H1 (cell line): ENCODE measurements at regions not wholly inside any gene's neighbourhood (a gene's known extent, or its start where the extent isn't known, plus 50 kb on each side); places are given as distances from the start of the nearest gene placed in this dataset.

Experiments
- CTCF ChIA-PET: fragments of 300-600 bp; sonication (Branson Sonifier 250); formaldehyde crosslinking; loops from one replicate; lab custom pipeline; 2021; ENCODE audit not compliant: partially characterized antibody; lab: Charles Lee
- POLR2A ChIA-PET: fragments of 300-600 bp; sonication (Branson Sonifier 250); formaldehyde crosslinking; loops from one replicate; lab custom pipeline; 2021; ENCODE audit warnings: inconsistent platforms; ENCODE audit not compliant: partially characterized antibody; lab: Charles Lee
- DNase-seq, 2 experiments: peaks; one replicate each; pipeline versions ENCODE4 v3.0.0 to v3.0.0-alpha.2; 2010 to 2022; ENCODE audit warnings: low spot score in 2 of 2, low read depth in 1 of 2, mixed read lengths in 1 of 2
- FAIRE-seq: peaks from 2 replicates; lab custom pipeline; 2011; peaks lifted over from hg19 to GRCh38; lab: Jason Lieb, UNC
- H2AFZ ChIP-seq: 2 replicates; pipeline ENCODE4 v1.8.1; 2012; ENCODE audit warnings: low read length, inconsistent platforms
- H2AK5ac ChIP-seq: 2 replicates; pipeline ENCODE4 v1.6.1; 2013; ENCODE audit warnings: low read depth, low read length
- H2BK120ac ChIP-seq: replicated peaks from 2 replicates; pipeline ENCODE3; 2013; ENCODE audit warnings: low read depth, low read length, inconsistent platforms
- H2BK12ac ChIP-seq: 2 replicates; pipeline ENCODE4 v1.6.1; 2013; ENCODE audit warnings: low read depth, low read length
- H2BK15ac ChIP-seq: 2 replicates; pipeline ENCODE4 v1.6.1; 2013; ENCODE audit warnings: low read length
- H2BK20ac ChIP-seq: 2 replicates; pipeline ENCODE4 v1.6.1; 2013; ENCODE audit warnings: low read length
- H2BK5ac ChIP-seq: 2 replicates; pipeline ENCODE4 v1.6.1; 2013; ENCODE audit warnings: low read depth, low read length
- H3K14ac ChIP-seq: 2 replicates; pipeline ENCODE4 v1.6.1; 2013; ENCODE audit warnings: inconsistent platforms; ENCODE audit not compliant: insufficient read length
- H3K18ac ChIP-seq: 2 replicates; pipeline ENCODE4 v1.6.1; 2013; ENCODE audit warnings: low read length; ENCODE audit errors: extremely low read depth
- H3K23ac ChIP-seq: 2 replicates; pipeline ENCODE4 v1.6.1; 2013; ENCODE audit warnings: inconsistent platforms; ENCODE audit not compliant: insufficient read length
- H3K23me2 ChIP-seq: 2 replicates; pipeline ENCODE4 v1.6.1; 2013; ENCODE audit warnings: low read depth, low read length
- H3K27ac ChIP-seq: 2 replicates; pipeline ENCODE4 v1.6.1; 2011; ENCODE audit warnings: low read depth, low read length, inconsistent platforms
- H3K27me3 ChIP-seq, 4 experiments: replicated peaks in 1 of 4; 1 replicate in 1 of 4; 2 replicates in 3 of 4; pipeline versions ENCODE4 v1.6.1 to v1.8.1; 2011 to 2013; ENCODE audit warnings: low read length in 3 of 4, mild to moderate bottlenecking in 3 of 4, inconsistent platforms in 2 of 4, mixed read lengths in 2 of 4, moderate library complexity in 1 of 4; ENCODE audit not compliant: control insufficient read depth in 3 of 4, insufficient read depth in 3 of 4; ENCODE audit errors: extremely low read depth in 1 of 4
- H3K36me3 ChIP-seq, 4 experiments: 2 replicates each; pipeline versions ENCODE4 v1.6.1 to v1.8.1; 2011 to 2013; ENCODE audit warnings: mild to moderate bottlenecking in 4 of 4, low read length in 3 of 4, moderate library complexity in 2 of 4, control low read depth in 1 of 4, inconsistent platforms in 1 of 4; ENCODE audit not compliant: insufficient read depth in 4 of 4, control insufficient read depth in 2 of 4
- H3K4ac ChIP-seq: replicated peaks from 2 replicates; pipeline ENCODE3; 2013; ENCODE audit warnings: low read length, low read depth, mixed read lengths, inconsistent platforms; ENCODE audit not compliant: insufficient read length
- H3K4me1 ChIP-seq, 4 experiments: replicated peaks in 1 of 4; 1 replicate in 1 of 4; 2 replicates in 3 of 4; pipeline versions ENCODE4 v1.6.1 to v1.8.1; 2011 to 2013; ENCODE audit warnings: low read length in 3 of 4, inconsistent platforms in 2 of 4, mixed read lengths in 1 of 4; ENCODE audit not compliant: insufficient read depth in 4 of 4, control insufficient read depth in 3 of 4
- H3K4me2 ChIP-seq, 2 experiments: 2 replicates each; pipeline versions ENCODE4 v1.6.1 to v1.8.1; 2011 to 2013; ENCODE audit warnings: low read depth in 2 of 2, low read length in 2 of 2, control low read depth in 1 of 2, inconsistent platforms in 1 of 2, mild to moderate bottlenecking in 1 of 2; ENCODE audit not compliant: insufficient read depth in 1 of 2
- H3K4me3 ChIP-seq, 4 experiments: fragments of 200-600, 300-600 bp in 1 of 4; sonication (generic), shearing (Covaris generic), sonication (Bioruptor Twin) in 1 of 4; 2 replicates each; pipeline versions ENCODE4 v1.5.1 to v1.8.1; 2011 to 2016; ENCODE audit warnings: low read length in 4 of 4, low read depth in 3 of 4, control low read depth in 2 of 4, inconsistent platforms in 2 of 4, mild to moderate bottlenecking in 2 of 4, mixed read lengths in 1 of 4, moderate library complexity in 1 of 4; ENCODE audit not compliant: insufficient read depth in 2 of 4; ENCODE audit errors: extremely low read depth in 1 of 4
- H3K56ac ChIP-seq: replicated peaks from 2 replicates; pipeline ENCODE3; 2013; ENCODE audit warnings: low read depth, mild to moderate bottlenecking, mixed read lengths, low read length, inconsistent platforms; ENCODE audit not compliant: insufficient read length
- H3K79me1 ChIP-seq: 2 replicates; pipeline ENCODE4 v1.6.1; 2013; ENCODE audit warnings: low read depth, low read length, control low read depth
- H3K79me2 ChIP-seq, 2 experiments: 2 replicates each; pipeline versions ENCODE4 v1.6.1 to v1.8.1; 2012 to 2013; ENCODE audit warnings: low read length in 2 of 2, mild to moderate bottlenecking in 2 of 2, inconsistent platforms in 1 of 2; ENCODE audit not compliant: insufficient read depth in 2 of 2, control insufficient read depth in 1 of 2
- H3K9ac ChIP-seq, 4 experiments: replicated peaks in 1 of 4; 1 replicate in 1 of 4; 2 replicates in 3 of 4; pipeline versions ENCODE4 v1.6.1 to v1.8.1; 2011 to 2013; ENCODE audit warnings: low read depth in 3 of 4, low read length in 3 of 4, control low read depth in 2 of 4, mild to moderate bottlenecking in 2 of 4, moderate library complexity in 2 of 4, inconsistent platforms in 1 of 4; ENCODE audit errors: extremely low read depth in 1 of 4
- H3K9me3 ChIP-seq, 2 experiments: 2 replicates each; pipeline versions ENCODE4 v1.6.1 to v1.8.1; 2012 to 2013; ENCODE audit warnings: mild to moderate bottlenecking in 2 of 2, moderate library complexity in 2 of 2, control low read depth in 1 of 2, inconsistent platforms in 1 of 2, low read depth in 1 of 2, low read length in 1 of 2, mixed read lengths in 1 of 2; ENCODE audit not compliant: insufficient read depth in 2 of 2
- H4K20me1 ChIP-seq, 2 experiments: replicated peaks in 1 of 2; 2 replicates each; pipeline versions ENCODE3 to v1.8.1; 2011 to 2013; ENCODE audit warnings: inconsistent platforms in 2 of 2, low read length in 2 of 2, mild to moderate bottlenecking in 1 of 2; ENCODE audit not compliant: insufficient read depth in 2 of 2, control insufficient read depth in 1 of 2
- H4K5ac ChIP-seq: 2 replicates; pipeline ENCODE4 v1.6.1; 2013; ENCODE audit warnings: low read length, low read depth, mixed read lengths, inconsistent platforms; ENCODE audit not compliant: insufficient read length
- H4K8ac ChIP-seq: 2 replicates; pipeline ENCODE4 v1.8.0; 2013; ENCODE audit warnings: mild to moderate bottlenecking, moderate library complexity, low read length, inconsistent platforms; ENCODE audit not compliant: insufficient read depth; ENCODE audit errors: extremely low read depth
- H4K91ac ChIP-seq: replicated peaks from 2 replicates; pipeline ENCODE3; 2013; ENCODE audit warnings: low read length, mixed read lengths, inconsistent platforms; ENCODE audit not compliant: insufficient read length
- SP4 ChIP-seq: IDR thresholded peaks from 2 replicates; pipeline ENCODE4 v1.6.1; 2012; ENCODE audit warnings: low read length, inconsistent platforms
- WGBS, 2 experiments: shearing (Covaris generic) in 1 of 2; methylation state at CpG; one replicate each; pipeline versions ENCODE4 v1.1.6 to v1.1.7; 2013 to 2015; ENCODE audit warnings: low lambda C conversion rate in 2 of 2, mixed read lengths in 2 of 2, inconsistent platforms in 1 of 2, low coverage in 1 of 2, missing lambda C conversion rate in 1 of 2; ENCODE audit not compliant: insufficient replicate concordance in 2 of 2, insufficient coverage in 1 of 2, insufficient read length in 1 of 2; ENCODE audit errors: extremely low coverage in 1 of 2, missing lambda C conversion rate in 1 of 2; 5-methylcytosine and 5-hydroxymethylcytosine counted together

DNA sequence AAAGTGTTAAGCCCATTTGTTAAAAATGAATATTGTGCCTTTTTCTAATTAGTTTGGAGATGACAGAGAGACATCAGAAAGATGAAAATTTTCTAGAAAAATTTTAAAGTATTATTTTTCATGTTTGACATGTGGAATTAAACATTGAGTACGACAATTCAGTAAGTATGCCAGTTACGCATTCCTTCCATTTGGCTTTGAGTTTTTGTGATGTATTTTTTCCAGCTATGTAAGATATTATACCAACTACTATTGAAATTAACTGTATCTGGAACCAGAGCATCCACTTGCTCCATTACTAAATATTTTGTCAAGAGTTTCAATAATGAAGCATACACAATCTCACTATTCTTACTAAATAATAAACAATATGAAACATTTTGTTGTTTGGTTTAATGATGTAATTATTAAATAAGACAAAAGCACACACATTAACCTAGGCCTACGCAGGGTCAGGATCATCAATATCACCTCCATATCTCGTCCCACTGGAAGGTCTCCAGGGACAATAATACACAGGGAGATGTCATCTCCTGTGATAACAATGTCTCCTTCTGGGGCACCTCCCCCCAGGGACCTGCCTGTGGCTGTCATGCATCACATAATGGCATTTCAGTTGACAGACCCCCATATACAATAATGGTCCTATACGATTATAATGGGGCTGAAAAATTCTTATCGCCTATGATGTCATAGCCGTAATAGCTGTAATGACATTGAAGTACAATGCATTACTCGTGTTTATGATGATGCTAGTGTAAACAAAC is 274.1 kb downstream of the REEP3 start:
- H3K14ac ChIP-seq: no peak overlapping the region
- POLR2A ChIA-PET: no interaction called here
- H3K9ac ChIP-seq: no peak overlapping the region
- no peak overlapping the region for H3K18ac ChIP-seq
- no peak overlapping the region for H3K4me3 ChIP-seq
- H2AK5ac ChIP-seq: no peak overlapping the region
- DNase-seq: no peak
- H2BK5ac ChIP-seq: no peak overlapping the region
- no peaks in the 10 kb centered on the region for H3K9me3 ChIP-seq
- no peak overlapping the region for H3K56ac ChIP-seq
- H3K36me3 ChIP-seq: no peaks in the 10 kb centered on the region
- H3K27me3 ChIP-seq: no peaks in the 10 kb centered on the region
- WGBS, 2 experiments: 87% methylated on average over 8 of the region's 8 CpGs; no CpG with 5 or more reads in 1 of the 2 experiments
- H4K5ac ChIP-seq: no peak overlapping the region
- H3K4me1 ChIP-seq: peaks cover 0 to 3% (median 3%) of the 10 kb centered on the region in 4 experiments; a peak in 3 of 7 replicates
- no peak overlapping the region for H3K23ac ChIP-seq
- no peak overlapping the region for H3K27ac ChIP-seq
- H2BK20ac ChIP-seq: no peak overlapping the region
- CTCF ChIA-PET: no interaction called here
- no peak overlapping the region for H2BK120ac ChIP-seq
- H3K4ac ChIP-seq: no peak overlapping the region
- no peaks in the 10 kb centered on the region for H3K23me2 ChIP-seq
- no peaks in the 10 kb centered on the region for H3K79me1 ChIP-seq
- no peak overlapping the region for H2AFZ ChIP-seq
- H4K91ac ChIP-seq: no peak overlapping the region
- no peak overlapping the region for H2BK15ac ChIP-seq
- no peak for TF ChIP-seq SP4
- H4K20me1 ChIP-seq: no peaks in the 10 kb centered on the region
- no peak for FAIRE-seq
- H4K8ac ChIP-seq: no peak overlapping the region
- no peaks in the 10 kb centered on the region for H3K79me2 ChIP-seq
- no peak overlapping the region for H3K4me2 ChIP-seq
- H2BK12ac ChIP-seq: no peak overlapping the region
